Type B pancreatic cell (in vitro differentiated cells): ENCODE measurements at regions not wholly inside any gene's neighbourhood (a gene's known extent, or its start where the extent isn't known, plus 50 kb on each side); places are given as distances from the start of the nearest gene placed in this dataset.

Experiments used
- DNase-seq: peaks from one replicate; pipeline ENCODE4 v3.0.0; 2021; ENCODE audit warnings: mixed read lengths; ENCODE audit not compliant: unreplicated experiment; ENCODE audit errors: extremely low spot score
- H3K27ac Mint-ChIP-seq: 2 replicates; pipeline ENCODE4 v1.8.0; 2021; ENCODE audit warnings: mild to moderate bottlenecking, mixed read lengths
- H3K27me3 Mint-ChIP-seq: 2 replicates; pipeline ENCODE4 v1.8.0; 2021; ENCODE audit warnings: mixed read lengths
- H3K36me3 Mint-ChIP-seq: 2 replicates; pipeline ENCODE4 v1.8.0; 2021; ENCODE audit warnings: mixed read lengths
- H3K4me1 Mint-ChIP-seq: one replicate; pipeline ENCODE4 v1.8.0; 2021; ENCODE audit warnings: mixed read lengths; ENCODE audit not compliant: unreplicated experiment
- H3K4me3 Mint-ChIP-seq: 2 replicates; pipeline ENCODE4 v1.8.0; 2021; ENCODE audit warnings: mild to moderate bottlenecking, mixed read lengths
- H3K9me3 Mint-ChIP-seq: 2 replicates; pipeline ENCODE4 v1.8.0; 2021; ENCODE audit warnings: mixed read lengths
- TF ChIP-seq, protein P1 (sequence below): fragments of 200-600 bp; sonication (generic); conservative IDR thresholded peaks from 2 replicates; pipeline ENCODE4 v1.5.0; 2021; ENCODE audit warnings: antibody characterized with exemption, mild to moderate bottlenecking

DNA sequence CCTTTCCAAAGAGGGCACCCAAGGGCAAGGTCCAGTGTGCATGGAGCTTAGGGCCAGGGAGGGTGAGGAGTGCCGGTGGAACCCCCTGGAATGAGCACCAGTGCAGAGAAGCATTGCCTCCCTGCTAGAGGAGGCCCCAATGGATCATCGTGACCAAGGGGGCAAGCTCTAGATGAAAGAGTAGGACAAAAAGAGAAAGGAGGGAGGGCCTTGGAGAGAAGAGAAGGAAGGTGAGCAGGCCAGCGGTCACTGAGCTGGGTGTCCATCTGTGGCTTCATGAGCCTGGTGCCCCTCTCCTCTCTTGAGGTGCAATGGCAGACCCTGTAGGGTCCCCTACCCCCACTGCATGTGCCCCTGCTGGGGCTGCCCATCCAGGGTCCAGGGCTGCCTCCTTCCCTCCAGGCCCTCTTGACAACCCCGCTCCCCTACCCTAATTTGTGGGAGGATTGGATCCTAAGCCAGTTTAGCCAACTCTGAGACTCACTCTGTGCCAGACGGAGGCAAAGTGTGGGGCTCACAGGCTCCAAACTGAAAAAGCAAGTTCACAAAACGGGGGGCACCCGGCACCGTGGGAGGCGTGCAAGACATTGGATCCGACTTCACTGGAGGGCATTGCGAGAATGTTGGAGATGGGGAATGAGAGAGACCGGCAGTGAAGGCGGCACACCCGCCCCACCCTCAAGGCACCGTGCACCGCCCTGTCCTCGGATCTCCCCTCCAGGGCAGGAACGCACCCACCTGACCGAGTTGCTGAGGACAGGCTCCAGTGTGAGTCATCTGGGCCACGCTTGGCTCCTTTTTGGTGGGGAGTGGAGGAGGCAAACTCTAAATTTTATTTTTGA is 207.5 kb downstream of the KIF26A start:
- Mint-ChIP-seq H3K4me3 (peak overlapping the region; percentile 40), H3K27ac (no peak overlapping the region), H3K27me3 (peaks cover 38% of the 10 kb centered on the region), H3K9me3 (no peaks in the 10 kb centered on the region), H3K36me3 (no peaks in the 10 kb centered on the region), H3K4me1 (peaks cover 17% of the 10 kb centered on the region)
- no peak for DNase-seq
- TF ChIP-seq, protein P1, sequence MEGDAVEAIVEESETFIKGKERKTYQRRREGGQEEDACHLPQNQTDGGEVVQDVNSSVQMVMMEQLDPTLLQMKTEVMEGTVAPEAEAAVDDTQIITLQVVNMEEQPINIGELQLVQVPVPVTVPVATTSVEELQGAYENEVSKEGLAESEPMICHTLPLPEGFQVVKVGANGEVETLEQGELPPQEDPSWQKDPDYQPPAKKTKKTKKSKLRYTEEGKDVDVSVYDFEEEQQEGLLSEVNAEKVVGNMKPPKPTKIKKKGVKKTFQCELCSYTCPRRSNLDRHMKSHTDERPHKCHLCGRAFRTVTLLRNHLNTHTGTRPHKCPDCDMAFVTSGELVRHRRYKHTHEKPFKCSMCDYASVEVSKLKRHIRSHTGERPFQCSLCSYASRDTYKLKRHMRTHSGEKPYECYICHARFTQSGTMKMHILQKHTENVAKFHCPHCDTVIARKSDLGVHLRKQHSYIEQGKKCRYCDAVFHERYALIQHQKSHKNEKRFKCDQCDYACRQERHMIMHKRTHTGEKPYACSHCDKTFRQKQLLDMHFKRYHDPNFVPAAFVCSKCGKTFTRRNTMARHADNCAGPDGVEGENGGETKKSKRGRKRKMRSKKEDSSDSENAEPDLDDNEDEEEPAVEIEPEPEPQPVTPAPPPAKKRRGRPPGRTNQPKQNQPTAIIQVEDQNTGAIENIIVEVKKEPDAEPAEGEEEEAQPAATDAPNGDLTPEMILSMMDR, result no peak

DNA sequence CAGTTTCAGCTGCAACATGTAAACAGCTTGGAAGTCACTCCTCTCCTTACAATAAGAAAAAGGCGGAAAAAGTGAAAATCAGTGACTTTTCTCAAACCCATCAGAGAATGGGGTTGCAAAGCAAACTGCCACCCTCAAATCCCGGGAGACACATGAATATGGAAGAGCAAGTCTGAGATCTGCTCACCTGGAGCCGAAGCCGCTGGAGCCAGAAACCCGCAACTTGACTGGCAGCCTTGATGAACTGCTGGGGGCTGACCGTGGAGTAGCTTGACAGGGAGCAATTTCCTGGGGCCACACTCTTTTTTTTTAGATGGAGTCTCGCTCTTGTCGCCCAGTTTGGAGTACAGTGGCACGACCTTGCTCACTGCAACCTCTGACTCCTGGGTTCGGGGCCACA is 208.2 kb downstream of the KIF26A start:
- H3K4me1 Mint-ChIP-seq, result peaks cover 17% of the 10 kb centered on the region
- no peak for DNase-seq

GRCh38 chr14:104348741-104349140 is 210.4 kb downstream of the KIF26A start:
- TF ChIP-seq, protein P1, result no peak
- no peak overlapping the region for H3K4me3 Mint-ChIP-seq
- peaks cover 41% of the 10 kb centered on the region for H3K27me3 Mint-ChIP-seq
- H3K4me1 Mint-ChIP-seq, result peaks cover 9% of the 10 kb centered on the region
- no peak overlapping the region for H3K27ac Mint-ChIP-seq
- no peaks in the 10 kb centered on the region for H3K9me3 Mint-ChIP-seq
- H3K36me3 Mint-ChIP-seq, result no peaks in the 10 kb centered on the region
- DNase-seq, result no peak

More for the DNA sequence above, 208.2 kb downstream of the KIF26A start:
- Mint-ChIP-seq H3K27me3 (peaks cover 38% of the 10 kb centered on the region), H3K9me3 (no peaks in the 10 kb centered on the region), H3K36me3 (no peaks in the 10 kb centered on the region), H3K27ac (no peak overlapping the region), H3K4me3 (peak overlapping the region; percentile 40)
- TF ChIP-seq, protein P1, result no peak

GRCh38 chr14:104349950-104350349 is 211.6 kb downstream of the KIF26A start:
- TF ChIP-seq, protein P1, result no peak
- Mint-ChIP-seq H3K27ac (no peak overlapping the region), H3K36me3 (no peaks in the 10 kb centered on the region), H3K4me3 (no peak overlapping the region), H3K4me1 (peaks cover 9% of the 10 kb centered on the region), H3K9me3 (no peaks in the 10 kb centered on the region), H3K27me3 (peaks cover 36% of the 10 kb centered on the region)
- DNase-seq, result no peak

DNA sequence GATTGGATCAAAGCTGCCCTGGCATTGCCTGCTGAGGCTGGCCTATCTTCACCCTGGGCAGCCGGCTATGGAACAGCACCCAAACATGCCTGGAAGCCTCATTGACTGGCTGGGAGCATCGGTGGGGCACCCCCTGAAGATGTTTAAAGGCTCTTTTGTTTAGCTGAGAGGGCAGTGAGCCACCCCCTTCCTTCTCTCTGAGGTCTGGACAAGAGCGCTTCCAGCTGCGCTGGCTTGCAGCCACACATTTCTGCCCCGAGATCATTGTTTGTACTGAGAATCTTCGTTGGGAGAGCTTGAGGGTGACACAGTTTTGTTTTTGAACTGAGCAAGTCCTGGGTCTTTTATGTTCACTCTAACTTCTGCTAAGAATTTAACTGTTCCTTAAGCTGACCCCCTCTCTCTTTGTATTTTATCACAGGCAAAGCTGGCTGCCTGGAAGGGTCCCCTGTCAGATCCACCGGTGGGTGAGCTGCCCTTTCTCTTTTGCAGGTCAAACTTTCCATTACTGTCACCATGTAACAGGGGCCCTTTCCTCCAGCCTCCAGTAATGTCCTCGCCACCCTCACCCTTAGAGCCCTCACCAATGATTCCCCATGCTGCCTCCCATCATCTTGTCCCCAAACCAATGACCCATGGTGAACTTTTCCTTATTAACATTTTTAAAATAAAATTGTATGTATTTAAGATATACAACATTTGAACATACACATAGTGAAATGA is 212.2 kb downstream of the KIF26A start:
- Mint-ChIP-seq H3K27me3 (peaks cover 31% of the 10 kb centered on the region), H3K27ac (no peak overlapping the region), H3K36me3 (no peaks in the 10 kb centered on the region), H3K4me1 (peaks cover 11% of the 10 kb centered on the region), H3K4me3 (no peak overlapping the region), H3K9me3 (no peaks in the 10 kb centered on the region)
- DNase-seq, result no peak
- TF ChIP-seq, protein P1, result no peak
